ENCODE measurements at regions not wholly inside any gene's neighbourhood (a gene's known extent, or its start where the extent isn't known, plus 50 kb on each side); places are given as distances from the start of the nearest gene placed in this dataset.

GRCh38 chr2:29974086-29974485, 52.7 kb upstream of the ALK start:
- H3K27ac ChIP-seq (ENCODE audit: insufficient read length, low read depth, low read length) = no peak overlapping the region
- no peak overlapping the region for H3K23ac ChIP-seq (ENCODE audit: insufficient read length, low read depth, low read length)
- no peak overlapping the region for H3K4me3 Mint-ChIP-seq
- no peaks in the 10 kb centered on the region; a peak in 1 of 4 replicates for H3K4me1 Mint-ChIP-seq
- H3K27me3 ChIP-seq (ENCODE audit: insufficient read depth, low read length) = no peaks in the 10 kb centered on the region
- H2BK120ac ChIP-seq (ENCODE audit: low read depth, low read length, poor library complexity, severe bottlenecking) = no peak overlapping the region
- no peak overlapping the region for H3K14ac ChIP-seq (ENCODE audit: insufficient read depth, low read length)
- H2BK5ac ChIP-seq (ENCODE audit: insufficient read length, low read length) = no peak overlapping the region
- no peak overlapping the region for H3K4me2 ChIP-seq (ENCODE audit: insufficient read depth, insufficient read length, low read length)
- WGBS (ENCODE audit: extremely low coverage, insufficient read length, low lambda C conversion rate) = no CpG with 5 or more reads among the region's 4 CpGs
- no peak for TF ChIP-seq CTCF (conservative IDR thresholded peaks at IDR 0.05)
- no peak overlapping the region for H3K56ac ChIP-seq (ENCODE audit: insufficient read length, low read depth, low read length)
- no peak for DNase-seq
- no peaks in the 10 kb centered on the region for H3K79me1 ChIP-seq (ENCODE audit: insufficient read depth, low read depth, low read length, poor library complexity, severe bottlenecking)
- H3K79me2 ChIP-seq (ENCODE audit: insufficient read depth, low read length) = no peaks in the 10 kb centered on the region
- H3K4me1 ChIP-seq (ENCODE audit: insufficient read depth, low read length) = no peaks in the 10 kb centered on the region
- no peaks in the 10 kb centered on the region for H3K36me3 Mint-ChIP-seq (ENCODE audit: insufficient read depth in 1 of 3, low read depth in 3 of 3)
- H2AFZ ChIP-seq (ENCODE audit: low read length) = no peak overlapping the region
- H3K9me3 ChIP-seq (ENCODE audit: control insufficient read depth, low read depth, low read length) = no peaks in the 10 kb centered on the region
- H3K27me3 Mint-ChIP-seq (ENCODE audit: low read depth) = peaks cover 3% of the 10 kb centered on the region; the same call in 1 of the 2 replicates
- H3K9me3 Mint-ChIP-seq = no peaks in the 10 kb centered on the region
- no peak overlapping the region for H3T11ph ChIP-seq (ENCODE audit: low read length)
- no peaks in the 10 kb centered on the region for H3K23me2 ChIP-seq (ENCODE audit: insufficient read length, low read depth, low read length, poor library complexity, severe bottlenecking)
- no peak overlapping the region for H4K5ac ChIP-seq (ENCODE audit: insufficient read length, low read depth, low read length)
- H3K18ac ChIP-seq (ENCODE audit: insufficient read length, low read depth, low read length) = no peak overlapping the region
- no peak overlapping the region for H4K8ac ChIP-seq (replicated peaks; ENCODE audit: insufficient read length, low read depth, low read length)
- H3K4ac ChIP-seq (ENCODE audit: low read depth, low read length) = no peak overlapping the region
- H4K91ac ChIP-seq (ENCODE audit: insufficient read length, low read depth, low read length) = no peak overlapping the region
- no peak overlapping the region for H2BK12ac ChIP-seq (ENCODE audit: insufficient read length, low read depth, low read length)
- H3K9ac ChIP-seq (ENCODE audit: extremely low read depth, insufficient read length, low read length) = no peak overlapping the region
- H4K20me1 ChIP-seq (ENCODE audit: control insufficient read depth, insufficient read depth, insufficient read length) = no peaks in the 10 kb centered on the region
- no peak overlapping the region for H2AK5ac ChIP-seq (ENCODE audit: insufficient read length, low read length)
- no peak overlapping the region for H3K27ac Mint-ChIP-seq
- no peak overlapping the region for H2BK15ac ChIP-seq (ENCODE audit: low read depth, low read length)
- no peak overlapping the region for H2BK20ac ChIP-seq (ENCODE audit: low read depth, low read length, poor library complexity, severe bottlenecking)
